Activated CD4-positive, alpha-beta T cell treated with anti-CD3 and anti-CD28 coated beads, Interleukin-2, amount 10 ng/mL, durations not matched to agents 7 days and 5 days (primary cell): ENCODE measurements at regions not wholly inside any gene's neighbourhood (a gene's known extent, or its start where the extent isn't known, plus 50 kb on each side); places are given as distances from the start of the nearest gene placed in this dataset.

Experiments
- CTCF ChIA-PET: fragments of 350-600 bp; sonication (Branson Sonifier 250); formaldehyde crosslinking; loops from one replicate; lab custom pipeline; 2021; ENCODE audit warnings: antibody characterized with exemption; lab: Charles Lee
- POLR2A ChIA-PET: fragments of 350-600 bp; sonication (Branson Sonifier 250); formaldehyde crosslinking; loops from one replicate; lab custom pipeline; 2021; ENCODE audit warnings: antibody characterized with exemption; lab: Charles Lee
- DNase-seq: peaks from one replicate; pipeline ENCODE4 v3.0.0-alpha.2; 2020
- H3K27ac Mint-ChIP-seq: one replicate; pipeline ENCODE4 v1.8.0; 2021; ENCODE audit warnings: mild to moderate bottlenecking, moderate library complexity, mixed read lengths
- H3K27me3 Mint-ChIP-seq: one replicate; pipeline ENCODE4 v1.8.0; 2021; ENCODE audit warnings: mixed read lengths
- H3K36me3 Mint-ChIP-seq: one replicate; pipeline ENCODE4 v1.8.0; 2021; ENCODE audit warnings: low read depth, mixed read lengths
- H3K4me1 Mint-ChIP-seq: one replicate; pipeline ENCODE4 v1.8.0; 2021; ENCODE audit warnings: mixed read lengths
- H3K4me3 Mint-ChIP-seq: one replicate; pipeline ENCODE4 v1.8.0; 2021; ENCODE audit warnings: mild to moderate bottlenecking, moderate library complexity, mixed read lengths
- H3K9me3 Mint-ChIP-seq: one replicate; pipeline ENCODE4 v1.8.0; 2021; ENCODE audit warnings: mixed read lengths

DNA sequence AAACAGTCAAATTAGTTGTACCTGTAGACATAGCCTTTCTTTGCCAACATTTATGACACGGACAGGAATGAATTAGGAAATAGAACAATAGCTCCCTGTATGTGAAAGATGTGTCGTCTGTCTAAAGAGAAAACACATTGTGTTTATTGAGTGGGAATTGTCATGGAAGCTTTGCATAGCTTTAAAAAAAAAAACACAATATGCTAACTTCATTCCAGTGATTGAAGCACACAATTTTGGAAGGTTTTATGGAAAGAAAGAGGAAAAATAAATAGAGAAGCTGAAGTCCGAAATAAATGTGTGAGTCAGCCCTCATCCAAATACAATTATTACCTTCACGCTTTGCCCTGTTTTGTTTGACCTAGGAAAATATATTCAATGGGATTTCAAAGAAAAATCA is 1095.7 kb downstream of the TSN start:
- H3K27ac Mint-ChIP-seq = no peak overlapping the region
- CTCF ChIA-PET = no interaction called here

DNA sequence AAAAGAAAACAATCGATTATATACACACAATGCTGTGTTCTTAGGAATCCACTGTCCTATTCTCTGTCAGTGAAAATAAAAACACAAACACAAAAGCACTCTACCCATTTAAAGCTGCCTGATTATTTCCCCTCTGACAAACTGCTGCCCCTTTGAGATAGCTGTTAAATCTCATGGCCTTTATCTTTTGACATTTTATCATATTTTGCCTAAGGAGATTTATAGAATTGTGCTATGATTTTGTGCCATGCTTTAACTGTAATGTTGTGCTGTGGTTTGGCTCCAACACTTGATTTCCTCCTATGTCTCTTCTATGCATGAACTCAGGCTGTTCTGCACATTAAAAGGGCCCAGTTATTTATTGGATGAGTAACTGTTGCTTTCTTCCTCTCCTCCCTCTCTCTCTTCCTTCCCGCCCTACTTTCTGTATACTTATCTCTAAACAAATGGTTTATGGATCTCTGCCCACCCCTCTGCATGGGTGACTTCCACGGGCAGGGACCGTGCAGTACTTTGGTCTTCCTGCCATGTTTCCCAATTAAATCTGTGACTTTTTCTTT is 1096.6 kb downstream of the TSN start:
- H3K36me3 Mint-ChIP-seq = no peaks in the 10 kb centered on the region
- DNase-seq = no peak
- H3K9me3 Mint-ChIP-seq = peaks cover 4% of the 10 kb centered on the region
- no peak overlapping the region for H3K4me3 Mint-ChIP-seq
- ChIA-PET POLR2A (no interaction called here), CTCF (no interaction called here)
- no peaks in the 10 kb centered on the region for H3K27me3 Mint-ChIP-seq
- no peak overlapping the region for H3K27ac Mint-ChIP-seq
- H3K4me1 Mint-ChIP-seq = no peaks in the 10 kb centered on the region

More for the DNA sequence above, 1095.7 kb downstream of the TSN start:
- no peaks in the 10 kb centered on the region for H3K36me3 Mint-ChIP-seq
- POLR2A ChIA-PET = no interaction called here
- no peaks in the 10 kb centered on the region for H3K4me1 Mint-ChIP-seq
- peaks cover 7% of the 10 kb centered on the region for H3K9me3 Mint-ChIP-seq
- no peak overlapping the region for H3K4me3 Mint-ChIP-seq
- no peak for DNase-seq
- no peaks in the 10 kb centered on the region for H3K27me3 Mint-ChIP-seq

DNA sequence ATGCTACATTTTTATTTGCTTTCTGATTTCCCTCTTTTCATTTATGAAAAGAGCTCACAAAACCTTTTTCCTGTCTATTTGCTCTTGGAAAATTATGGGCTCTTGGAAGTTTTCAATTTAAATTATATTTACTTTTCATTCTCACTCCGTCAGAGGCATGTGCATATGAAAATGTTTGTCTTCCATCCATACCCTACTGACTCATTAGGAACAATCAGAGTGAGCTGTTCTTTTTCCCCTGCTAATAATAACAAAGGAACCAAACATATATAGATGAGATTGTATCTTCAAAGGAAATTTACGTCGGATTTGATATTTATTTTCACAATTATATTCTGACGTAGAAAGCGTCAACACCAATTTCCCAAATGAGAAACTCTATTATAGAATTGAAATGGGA is 1101.2 kb downstream of the TSN start:
- Mint-ChIP-seq H3K4me1 (no peaks in the 10 kb centered on the region), H3K27ac (no peak overlapping the region), H3K4me3 (no peak overlapping the region), H3K9me3 (peaks cover 10% of the 10 kb centered on the region), H3K27me3 (no peaks in the 10 kb centered on the region), H3K36me3 (no peaks in the 10 kb centered on the region)
- DNase-seq = no peak
- ChIA-PET POLR2A (interaction anchor here (0.5 kb wide), 1 partner anchor 29 kb away, joined by 3 read pairs; no protein-coding TSS in a partner anchor), CTCF (no interaction called here)

DNA sequence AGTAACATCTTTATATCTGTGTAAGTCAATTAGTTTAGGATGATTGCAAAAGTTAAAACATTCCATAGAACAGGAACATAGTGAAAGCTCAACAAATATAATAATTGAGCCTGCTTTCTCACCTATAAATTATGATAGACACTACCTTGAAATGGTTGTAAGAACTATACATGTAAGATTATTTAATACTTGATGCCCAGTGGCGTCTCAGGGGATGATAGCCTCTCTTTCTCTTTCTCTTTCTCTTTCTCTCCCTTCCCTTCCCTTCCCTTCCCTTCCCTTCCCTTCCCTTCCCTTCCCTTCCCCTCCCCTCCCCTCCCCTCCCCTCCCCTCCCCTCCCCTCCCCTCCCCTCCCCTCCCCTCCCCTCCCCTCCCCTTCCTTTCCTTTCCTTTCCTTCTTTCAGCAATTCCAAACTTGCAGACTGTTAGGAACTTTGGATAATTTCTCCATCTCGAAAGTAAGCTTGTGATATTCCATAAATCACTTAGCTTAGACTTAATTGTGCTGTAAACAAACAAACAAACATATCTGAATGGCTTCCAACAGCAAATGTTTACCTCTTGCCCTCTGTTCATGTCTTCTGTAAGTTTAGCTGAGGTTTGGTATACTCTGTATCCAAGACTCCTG is 1102.7 kb downstream of the TSN start:
- H3K27me3 Mint-ChIP-seq = no peaks in the 10 kb centered on the region
- CTCF ChIA-PET = no interaction called here
- no peak overlapping the region for H3K4me3 Mint-ChIP-seq
- H3K27ac Mint-ChIP-seq = no peak overlapping the region
- DNase-seq = no peak
- POLR2A ChIA-PET = no interaction called here
- H3K36me3 Mint-ChIP-seq = no peaks in the 10 kb centered on the region
- no peaks in the 10 kb centered on the region for H3K4me1 Mint-ChIP-seq
- H3K9me3 Mint-ChIP-seq = peaks cover 10% of the 10 kb centered on the region

DNA sequence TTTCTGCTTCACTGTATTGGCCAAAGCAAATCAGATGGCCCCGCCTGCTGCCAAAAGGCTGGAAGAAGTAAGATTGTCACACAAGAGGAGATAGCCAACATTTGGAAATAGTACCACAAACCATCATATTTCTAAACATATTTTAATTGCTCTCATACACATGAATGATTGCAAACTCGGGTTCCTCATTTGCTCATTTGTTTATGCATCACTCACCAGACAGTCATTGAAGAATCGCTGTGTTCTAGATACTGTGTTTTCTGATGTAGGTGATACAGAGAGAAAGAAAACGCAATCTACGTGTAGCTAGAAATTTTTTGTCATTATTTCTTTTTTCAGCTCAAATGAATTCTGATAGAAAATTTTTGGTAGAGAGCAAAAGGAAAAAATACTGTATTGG is 1103.4 kb downstream of the TSN start:
- Mint-ChIP-seq H3K9me3 (peaks cover 10% of the 10 kb centered on the region), H3K36me3 (no peaks in the 10 kb centered on the region), H3K4me3 (no peak overlapping the region), H3K4me1 (no peaks in the 10 kb centered on the region), H3K27me3 (no peaks in the 10 kb centered on the region), H3K27ac (no peak overlapping the region)
- no peak for DNase-seq
- ChIA-PET CTCF (no interaction called here), POLR2A (no interaction called here)

DNA sequence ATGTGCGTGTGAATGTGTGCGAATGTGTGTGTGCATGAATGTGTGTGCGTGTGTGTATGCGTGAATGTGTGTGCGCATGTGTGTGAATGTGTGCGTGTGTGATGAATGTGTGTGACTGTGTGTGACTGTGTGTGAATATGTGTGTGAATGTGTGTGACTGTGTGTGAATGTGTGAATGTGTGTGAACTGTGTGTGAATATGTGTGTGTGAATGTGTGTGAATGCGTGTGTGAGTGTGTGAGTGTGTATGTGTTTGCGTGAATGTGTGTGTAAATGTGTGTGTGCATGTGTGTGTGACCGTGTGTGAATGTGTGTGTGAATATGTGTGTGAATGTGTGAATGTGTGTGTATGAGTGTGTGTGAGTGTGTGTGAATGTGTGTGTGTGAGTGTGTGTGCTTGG is 1103.8 kb downstream of the TSN start:
- H3K27ac Mint-ChIP-seq = no peak overlapping the region
- no peaks in the 10 kb centered on the region for H3K27me3 Mint-ChIP-seq
- H3K4me1 Mint-ChIP-seq = no peaks in the 10 kb centered on the region
- peaks cover 10% of the 10 kb centered on the region for H3K9me3 Mint-ChIP-seq
- ChIA-PET CTCF (no interaction called here), POLR2A (no interaction called here)
- H3K4me3 Mint-ChIP-seq = no peak overlapping the region
- DNase-seq = no peak
- no peaks in the 10 kb centered on the region for H3K36me3 Mint-ChIP-seq

DNA sequence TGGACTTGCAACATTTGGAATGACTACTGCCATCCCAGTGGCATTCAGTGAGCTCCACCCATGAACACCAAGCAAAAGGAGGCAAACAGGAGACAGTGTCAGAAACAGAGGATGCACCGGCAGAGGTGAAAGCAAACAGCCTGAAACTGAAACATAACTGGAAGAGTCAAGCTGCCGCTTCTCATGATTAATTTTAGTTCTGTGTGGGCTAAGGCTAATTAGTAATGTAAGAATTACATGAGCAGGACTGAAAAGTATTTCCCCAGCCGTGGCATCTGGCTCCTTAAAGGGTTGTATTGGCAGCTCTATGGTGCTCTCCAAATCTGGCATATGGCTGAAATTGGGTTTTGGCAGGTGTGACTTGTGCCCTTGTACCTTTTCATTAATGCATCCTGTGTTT is 1108.1 kb downstream of the TSN start:
- H3K36me3 Mint-ChIP-seq = no peaks in the 10 kb centered on the region
- H3K27me3 Mint-ChIP-seq = no peaks in the 10 kb centered on the region
- H3K4me1 Mint-ChIP-seq = no peaks in the 10 kb centered on the region
- POLR2A ChIA-PET = no interaction called here
- CTCF ChIA-PET = interaction anchor here (0.8 kb wide), 1 partner anchor 474 kb away, joined by 3 read pairs; no protein-coding TSS in a partner anchor
- H3K4me3 Mint-ChIP-seq = no peak overlapping the region
- H3K9me3 Mint-ChIP-seq = peaks cover 13% of the 10 kb centered on the region
- H3K27ac Mint-ChIP-seq = no peak overlapping the region
- no peak for DNase-seq

DNA sequence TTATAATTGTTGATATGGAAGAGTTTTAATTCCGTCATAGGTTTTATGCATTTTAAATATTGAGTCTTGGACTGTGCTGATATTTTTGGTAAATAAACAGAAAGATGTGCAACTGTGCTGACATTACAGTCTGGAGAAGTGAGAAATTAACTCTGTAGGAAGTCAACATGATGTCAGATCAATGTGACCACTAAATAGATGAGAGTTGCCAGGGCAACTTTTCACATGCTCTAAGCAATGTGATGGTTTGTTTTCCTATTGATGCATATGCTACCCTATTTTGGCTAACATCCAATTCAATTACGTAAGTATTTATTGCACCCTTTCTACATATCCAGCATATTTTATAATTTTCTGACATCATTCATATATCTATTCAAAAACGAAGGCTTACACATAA is 1109.3 kb downstream of the TSN start:
- CTCF ChIA-PET = no interaction called here
- H3K27ac Mint-ChIP-seq = no peak overlapping the region

DNA sequence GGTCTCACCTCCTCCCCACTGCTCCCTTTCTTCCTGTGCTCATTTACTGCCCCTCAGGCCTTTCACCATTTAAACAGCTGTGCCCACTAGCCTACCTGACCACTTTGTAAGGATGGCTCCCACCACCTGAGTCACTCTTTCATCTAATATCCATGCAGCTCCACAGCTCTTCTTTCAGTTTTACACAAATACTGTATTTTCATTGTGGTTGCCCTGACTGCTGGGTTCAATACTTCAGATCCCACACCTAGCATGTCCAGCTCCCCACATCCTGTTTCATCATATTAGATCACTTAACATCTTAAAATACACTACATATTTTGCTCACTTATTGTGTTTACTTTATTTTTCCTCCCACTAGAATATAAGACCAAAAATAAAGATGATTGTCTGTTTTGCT is 1110.6 kb downstream of the TSN start:
- H3K9me3 Mint-ChIP-seq = peaks cover 7% of the 10 kb centered on the region
- no peaks in the 10 kb centered on the region for H3K4me1 Mint-ChIP-seq
- no peaks in the 10 kb centered on the region for H3K27me3 Mint-ChIP-seq
- no peaks in the 10 kb centered on the region for H3K36me3 Mint-ChIP-seq
- no peak for DNase-seq
- H3K4me3 Mint-ChIP-seq = no peak overlapping the region
- no peak overlapping the region for H3K27ac Mint-ChIP-seq
- POLR2A ChIA-PET = no interaction called here
- CTCF ChIA-PET = no interaction called here

More for the DNA sequence above, 1109.3 kb downstream of the TSN start:
- no peak overlapping the region for H3K4me3 Mint-ChIP-seq
- DNase-seq = no peak
- no peaks in the 10 kb centered on the region for H3K4me1 Mint-ChIP-seq
- H3K27me3 Mint-ChIP-seq = no peaks in the 10 kb centered on the region
- peaks cover 9% of the 10 kb centered on the region for H3K9me3 Mint-ChIP-seq
- H3K36me3 Mint-ChIP-seq = no peaks in the 10 kb centered on the region
- POLR2A ChIA-PET = no interaction called here

DNA sequence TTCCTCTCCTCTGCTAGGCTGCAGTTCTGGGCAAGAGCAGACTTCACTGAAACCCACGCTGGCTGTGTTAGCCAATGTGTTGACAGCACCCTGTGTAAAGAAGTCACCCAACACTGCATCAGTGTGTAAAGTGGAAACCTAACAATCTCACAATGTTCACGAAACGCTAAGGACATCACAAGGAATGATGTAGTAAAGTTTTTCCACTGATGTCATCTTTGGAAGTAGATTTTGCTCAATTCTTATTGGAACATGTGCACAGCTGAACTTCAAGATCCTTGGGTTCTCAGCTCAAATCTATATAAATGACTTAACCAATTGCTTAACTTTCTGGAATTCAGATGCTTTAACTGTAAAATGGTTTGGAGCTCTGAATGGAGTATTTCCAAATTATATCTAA is 1112.5 kb downstream of the TSN start:
- Mint-ChIP-seq H3K27me3 (no peaks in the 10 kb centered on the region), H3K4me1 (no peaks in the 10 kb centered on the region), H3K27ac (no peak overlapping the region), H3K9me3 (peaks cover 6% of the 10 kb centered on the region), H3K36me3 (no peaks in the 10 kb centered on the region), H3K4me3 (no peak overlapping the region)
- no peak for DNase-seq
- ChIA-PET POLR2A (no interaction called here), CTCF (no interaction called here)

DNA sequence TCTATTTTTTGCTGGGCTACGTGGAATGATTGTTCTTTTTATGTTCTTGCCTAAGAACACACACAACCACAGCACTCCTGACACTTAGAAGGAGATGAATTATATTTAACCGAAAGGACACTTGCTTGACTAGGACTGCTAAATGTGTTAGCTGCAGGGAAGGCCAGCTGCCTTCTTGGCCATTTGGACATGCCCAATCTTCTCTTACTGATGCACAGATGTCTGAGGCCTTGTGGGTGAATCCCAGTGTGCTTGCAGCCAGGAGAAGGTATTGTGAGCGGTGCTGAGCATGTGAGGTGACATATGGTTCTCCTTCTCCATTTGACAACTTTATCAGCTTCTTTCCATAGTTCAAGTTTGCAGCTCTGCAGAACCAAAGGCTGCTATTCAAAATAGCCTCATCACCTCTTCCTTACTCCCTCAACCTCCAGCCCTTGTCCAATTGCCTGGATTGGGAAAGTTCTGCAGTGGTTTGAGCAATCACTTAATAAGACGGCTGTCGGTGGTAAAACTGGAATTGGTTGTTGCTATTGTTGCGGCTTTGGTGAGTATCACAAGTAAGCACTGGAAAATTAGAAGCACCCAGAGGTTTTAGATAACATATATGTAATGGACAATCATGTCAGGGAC is 1113.3 kb downstream of the TSN start:
- no peak overlapping the region for H3K27ac Mint-ChIP-seq
- H3K36me3 Mint-ChIP-seq = no peaks in the 10 kb centered on the region
- no peaks in the 10 kb centered on the region for H3K4me1 Mint-ChIP-seq
- ChIA-PET POLR2A (no interaction called here), CTCF (no interaction called here)
- H3K4me3 Mint-ChIP-seq = no peak overlapping the region
- H3K27me3 Mint-ChIP-seq = no peaks in the 10 kb centered on the region
- DNase-seq = no peak
- H3K9me3 Mint-ChIP-seq = peaks cover 9% of the 10 kb centered on the region

DNA sequence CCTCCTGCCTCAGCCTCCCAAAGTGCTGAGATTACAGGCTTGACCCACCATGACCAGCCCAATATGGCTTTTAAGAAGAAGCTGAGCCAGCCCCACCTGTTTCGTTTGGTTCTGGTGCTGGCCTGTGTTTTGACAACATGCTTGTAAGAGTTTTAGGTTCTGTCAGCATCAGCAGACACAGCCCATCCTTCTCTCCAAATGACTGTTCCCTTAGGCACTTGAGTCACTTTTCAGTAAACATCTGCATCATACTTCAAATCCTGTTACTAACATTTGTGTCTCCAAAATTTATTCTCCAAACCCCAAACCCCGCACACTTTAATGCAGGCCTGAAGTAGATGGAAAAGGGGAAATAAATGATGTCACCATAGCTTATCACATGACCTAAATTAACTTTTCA is 1118.5 kb downstream of the TSN start:
- Mint-ChIP-seq H3K27me3 (no peaks in the 10 kb centered on the region), H3K27ac (no peak overlapping the region), H3K9me3 (peaks cover 4% of the 10 kb centered on the region), H3K4me3 (no peak overlapping the region), H3K4me1 (no peaks in the 10 kb centered on the region), H3K36me3 (no peaks in the 10 kb centered on the region)
- ChIA-PET CTCF (no interaction called here), POLR2A (no interaction called here)
- no peak for DNase-seq

DNA sequence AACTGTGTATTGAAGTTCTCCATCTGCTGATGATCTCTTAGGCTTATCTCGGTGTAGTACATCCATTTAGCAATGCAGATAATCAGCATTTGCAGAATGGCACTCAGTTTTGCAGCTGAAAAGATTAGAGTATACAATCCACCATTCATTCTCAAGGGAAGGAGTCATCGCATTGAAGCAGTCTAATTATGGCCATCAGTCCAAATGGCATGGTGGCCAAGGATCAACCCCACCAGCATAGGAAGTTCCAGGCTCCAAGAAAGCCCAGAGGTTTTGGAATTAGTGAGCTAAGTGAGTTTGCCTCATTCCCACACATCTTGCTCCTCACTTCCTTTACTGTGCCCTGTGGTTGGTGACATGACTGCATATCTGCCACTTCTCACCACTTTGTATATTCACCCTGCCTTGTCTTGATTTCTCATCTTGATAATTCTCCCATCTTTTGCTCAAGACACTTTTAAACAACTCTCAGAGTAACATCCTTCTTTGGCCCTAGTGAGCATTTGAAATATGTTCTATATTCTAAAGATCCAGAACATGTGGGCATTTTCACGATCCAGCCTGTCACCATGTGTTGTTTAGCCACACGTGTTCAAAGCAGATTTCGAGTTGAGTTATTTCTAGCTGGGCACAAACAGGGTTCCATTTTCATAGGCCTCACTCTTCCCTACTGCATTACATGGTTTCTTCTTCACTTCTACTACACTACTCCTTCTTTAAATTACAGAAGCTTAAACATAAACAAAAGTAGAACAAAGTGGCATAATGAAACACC is 1119.8 kb downstream of the TSN start:
- Mint-ChIP-seq H3K27me3 (no peaks in the 10 kb centered on the region), H3K36me3 (no peaks in the 10 kb centered on the region), H3K4me3 (no peak overlapping the region), H3K4me1 (no peaks in the 10 kb centered on the region), H3K9me3 (peaks cover 4% of the 10 kb centered on the region), H3K27ac (no peak overlapping the region)
- ChIA-PET POLR2A (no interaction called here), CTCF (no interaction called here)
- no peak for DNase-seq
